B cell (primary cell): ENCODE measurements at regions not wholly inside any gene's neighbourhood (a gene's known extent, or its start where the extent isn't known, plus 50 kb on each side); places are given as distances from the start of the nearest gene placed in this dataset.
"Not testable (repeated sequence)": the region's sequence is repeated elsewhere in the genome, so short reads cannot be mapped to it uniquely, and the experiment has no call there.

Source experiments
- CTCF ChIP-seq: fragments of 200-600 bp; IDR thresholded peaks from one replicate; pipeline ENCODE4 v1.8.0; 2022; ENCODE audit warnings: antibody characterized with exemption, mild to moderate bottlenecking
- EZH2 ChIP-seq: IDR thresholded peaks from 2 replicates; pipeline ENCODE4 v1.6.1; 2012; ENCODE audit warnings: borderline replicate concordance, low read depth, mild to moderate bottlenecking, moderate library complexity, low read length; ENCODE audit not compliant: insufficient read depth, poor library complexity, severe bottlenecking

- not testable (repeated sequence) for TF ChIP-seq CTCF, EZH2
Measured at GRCh38 chr12:25633149-25633548, 80.1 kb upstream of the LMNTD1 start.
